ENCODE measurements at regions not wholly inside any gene's neighbourhood (a gene's known extent, or its start where the extent isn't known, plus 50 kb on each side); places are given as distances from the start of the nearest gene placed in this dataset.

DNA sequence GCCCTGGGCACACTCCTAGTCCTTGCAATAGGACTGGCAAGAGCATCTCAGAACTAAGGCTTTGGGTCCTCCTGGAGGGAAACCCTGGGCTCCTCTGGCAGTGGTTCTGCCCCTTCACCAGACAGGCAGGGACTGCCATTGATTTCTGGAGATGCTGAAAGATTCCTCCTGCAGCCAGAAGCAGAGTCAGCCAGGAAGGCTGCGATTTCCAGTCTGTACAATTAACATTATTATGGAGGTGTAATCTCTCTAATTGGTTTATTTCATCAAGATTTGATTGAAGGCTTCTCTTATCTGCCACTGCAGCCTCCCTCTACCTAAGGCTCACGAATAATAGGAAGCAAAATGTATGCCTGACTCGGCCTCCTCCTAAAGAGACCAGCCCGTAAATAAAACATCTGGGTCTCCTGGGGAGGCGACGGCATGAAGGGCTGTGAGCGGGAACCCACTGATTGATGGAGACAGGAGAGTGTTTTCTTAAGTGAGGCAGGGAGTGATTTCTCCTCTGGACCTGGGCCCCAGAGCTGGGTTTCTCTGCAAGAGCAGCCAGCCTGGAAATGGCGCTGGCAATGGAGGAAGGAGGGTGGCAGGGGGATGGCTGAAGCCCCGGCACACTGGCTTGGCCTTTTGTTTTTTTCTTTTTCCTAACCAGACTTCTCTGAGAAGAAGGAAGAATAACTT lies 689.6 kb downstream of the DHX35 start:
- Histone ChIP-seq H3K27me3 (ENCODE audit: insufficient read depth, low read length, poor library complexity, severe bottlenecking) (no peaks in the 10 kb centered on the region), H3K36me3 (ENCODE audit: insufficient read depth, low read length) (no peaks in the 10 kb centered on the region), H3K4me1 (ENCODE audit: insufficient read depth, low read length) (no peaks in the 10 kb centered on the region), H3K4me3 (ENCODE audit: low read length) (no peak overlapping the region), H3K27ac (ENCODE audit: low read depth, low read length) (no peak overlapping the region), H3K9me3 (ENCODE audit: low read length) (no peaks in the 10 kb centered on the region)
- POLR2A ChIA-PET, result no interaction called here
- H3K36me3 Mint-ChIP-seq, result peaks cover 0 to 4% (median 0%) of the 10 kb centered on the region in 3 donors
- CTCF ChIA-PET, result no interaction called here
- no peaks in the 10 kb centered on the region for H3K4me1 Mint-ChIP-seq
- H3K9me3 Mint-ChIP-seq, result peaks cover 0 to 3% (median 0%) of the 10 kb centered on the region in 5 donors
- no peak overlapping the region for H3K27ac Mint-ChIP-seq
- H3K27me3 Mint-ChIP-seq, result no peaks in the 10 kb centered on the region
- no peak overlapping the region for H3K4me3 Mint-ChIP-seq
- DNase-seq, result no peak

DNA sequence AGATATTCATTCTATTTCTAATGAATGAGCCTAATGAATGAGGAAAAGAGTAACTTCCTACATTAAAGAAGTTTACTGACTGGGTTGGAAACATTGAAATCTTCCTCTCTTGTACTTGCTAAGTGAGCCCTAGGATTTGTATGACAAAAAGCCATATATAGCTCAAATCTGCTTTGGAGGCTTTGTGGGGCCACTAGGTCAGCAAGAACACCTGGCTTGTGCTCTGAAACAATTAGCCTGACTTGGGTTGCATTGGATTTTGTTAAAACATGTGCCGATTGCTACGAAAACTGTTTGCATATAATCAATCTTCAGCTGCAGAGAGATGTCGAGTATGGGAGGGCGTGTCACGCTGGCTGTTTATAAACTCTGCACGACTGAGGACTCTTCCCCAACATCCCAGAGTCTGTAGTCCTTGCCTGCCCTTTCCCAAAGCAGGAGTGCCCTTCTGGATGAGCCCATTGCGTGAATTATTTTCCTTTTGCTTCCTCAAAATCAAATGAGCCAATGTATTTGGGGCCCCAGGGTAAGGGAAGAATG lies 684.8 kb downstream of the DHX35 start:
- POLR2A ChIA-PET, result no interaction called here
- Mint-ChIP-seq H3K27me3 (peaks cover 0 to 2% of the 10 kb centered on the region in 2 donors), H3K9me3 (peaks cover 0 to 3% (median 0%) of the 10 kb centered on the region in 5 donors), H3K4me1 (no peaks in the 10 kb centered on the region), H3K27ac (no peak overlapping the region), H3K36me3 (peaks cover 0 to 4% (median 0%) of the 10 kb centered on the region in 3 donors), H3K4me3 (no peak overlapping the region)
- DNase-seq, result no peak
- Histone ChIP-seq H3K27me3 (ENCODE audit: insufficient read depth, low read length, poor library complexity, severe bottlenecking) (no peaks in the 10 kb centered on the region), H3K36me3 (ENCODE audit: insufficient read depth, low read length) (no peaks in the 10 kb centered on the region), H3K4me1 (ENCODE audit: insufficient read depth, low read length) (no peaks in the 10 kb centered on the region), H3K4me3 (ENCODE audit: low read length) (no peak overlapping the region), H3K9me3 (ENCODE audit: low read length) (no peaks in the 10 kb centered on the region), H3K27ac (ENCODE audit: low read depth, low read length) (no peak overlapping the region)
- CTCF ChIA-PET, result no interaction called here

DNA sequence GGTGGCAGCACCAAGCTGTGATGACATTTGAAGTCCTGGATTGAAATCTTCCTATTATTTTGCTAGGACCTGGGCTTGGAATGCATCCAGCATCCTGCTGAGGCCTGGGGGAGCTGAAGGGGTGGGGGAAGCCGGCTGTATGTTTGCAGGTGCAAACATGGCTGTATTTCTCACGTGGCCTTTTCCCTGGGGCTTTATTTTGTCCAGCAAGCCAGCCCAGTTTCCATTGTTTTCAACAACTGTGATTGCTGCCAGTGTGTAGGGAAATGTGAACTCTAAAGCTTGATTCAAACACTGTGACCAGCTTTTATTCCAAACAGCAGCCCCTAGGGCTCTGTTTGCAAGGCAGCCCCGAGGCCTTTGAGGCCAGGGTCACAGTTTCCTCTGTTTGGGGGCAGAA lies 683.0 kb downstream of the DHX35 start:
- POLR2A ChIA-PET, result no interaction called here
- H3K27me3 Mint-ChIP-seq, result peaks cover 0 to 2% of the 10 kb centered on the region in 2 donors
- CTCF ChIA-PET, result no interaction called here
- H3K36me3 ChIP-seq (ENCODE audit: insufficient read depth, low read length), result no peaks in the 10 kb centered on the region
- H3K4me3 Mint-ChIP-seq, result no peak overlapping the region
- H3K27ac ChIP-seq (ENCODE audit: low read depth, low read length), result no peak overlapping the region
- H3K36me3 Mint-ChIP-seq, result no peaks in the 10 kb centered on the region
- H3K4me3 ChIP-seq (ENCODE audit: low read length), result no peak overlapping the region
- no peaks in the 10 kb centered on the region for H3K9me3 ChIP-seq (ENCODE audit: low read length)
- H3K9me3 Mint-ChIP-seq, result peaks cover 0 to 6% (median 0%) of the 10 kb centered on the region in 5 donors
- no peak overlapping the region for H3K27ac Mint-ChIP-seq
- H3K27me3 ChIP-seq (ENCODE audit: insufficient read depth, low read length, poor library complexity, severe bottlenecking), result no peaks in the 10 kb centered on the region
- DNase-seq, result no peak
- no peaks in the 10 kb centered on the region for H3K4me1 Mint-ChIP-seq
- no peaks in the 10 kb centered on the region for H3K4me1 ChIP-seq (ENCODE audit: insufficient read depth, low read length)

DNA sequence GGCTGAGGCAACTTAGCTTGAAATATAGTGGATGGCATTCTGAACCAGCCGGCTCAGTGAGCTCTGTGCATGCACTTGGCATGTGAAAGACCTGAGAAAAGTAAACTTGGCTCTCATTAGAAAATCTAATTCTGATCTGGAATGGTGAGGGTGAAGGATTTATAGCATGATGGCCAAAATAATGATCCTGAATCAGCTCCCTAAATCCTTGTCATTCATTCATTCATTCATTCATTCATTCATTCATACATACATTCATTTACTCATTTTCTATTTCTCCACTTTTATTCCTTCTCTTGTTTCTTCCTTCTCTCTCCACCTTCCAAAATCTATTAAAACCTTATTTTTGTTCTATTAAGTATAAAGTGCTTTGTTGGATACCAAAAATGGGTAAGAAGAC lies 681.1 kb downstream of the DHX35 start:
- no peak for DNase-seq
- Histone ChIP-seq H3K36me3 (ENCODE audit: insufficient read depth, low read length) (no peaks in the 10 kb centered on the region), H3K27me3 (ENCODE audit: insufficient read depth, low read length, poor library complexity, severe bottlenecking) (no peaks in the 10 kb centered on the region), H3K9me3 (ENCODE audit: low read length) (no peaks in the 10 kb centered on the region), H3K4me3 (ENCODE audit: low read length) (no peak overlapping the region), H3K4me1 (ENCODE audit: insufficient read depth, low read length) (no peaks in the 10 kb centered on the region), H3K27ac (ENCODE audit: low read depth, low read length) (no peak overlapping the region)
- no peak overlapping the region for H3K4me3 Mint-ChIP-seq
- H3K9me3 Mint-ChIP-seq, result peaks cover 0 to 11% (median 0%) of the 10 kb centered on the region in 5 donors
- no peak overlapping the region for H3K27ac Mint-ChIP-seq
- ChIA-PET CTCF (no interaction called here), POLR2A (no interaction called here)
- H3K27me3 Mint-ChIP-seq, result peaks cover 0 to 2% of the 10 kb centered on the region in 2 donors
- H3K4me1 Mint-ChIP-seq, result no peaks in the 10 kb centered on the region
- H3K36me3 Mint-ChIP-seq, result no peaks in the 10 kb centered on the region

DNA sequence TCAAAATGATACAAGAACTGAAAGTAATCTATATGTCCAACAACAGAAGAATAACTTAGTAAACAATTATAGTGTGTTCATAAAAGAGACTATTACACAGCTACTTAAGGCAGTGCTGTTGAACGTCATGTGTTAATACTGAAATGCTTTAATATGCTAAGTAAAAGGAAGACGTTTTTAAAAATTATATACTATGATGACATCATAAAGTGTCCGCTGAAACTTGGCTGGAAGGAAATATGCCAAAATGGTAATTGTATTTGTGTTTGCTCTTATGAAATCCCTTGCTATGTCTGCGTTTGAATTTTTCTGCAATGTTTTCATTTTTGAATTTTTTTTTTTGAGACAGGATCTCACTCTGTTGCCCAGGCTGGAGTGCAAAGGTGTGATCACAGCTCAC lies 679.3 kb downstream of the DHX35 start:
- ChIA-PET CTCF (no interaction called here), POLR2A (no interaction called here)
- Mint-ChIP-seq H3K27ac (no peak overlapping the region), H3K36me3 (no peaks in the 10 kb centered on the region), H3K4me3 (no peak overlapping the region), H3K27me3 (peaks cover 0 to 4% of the 10 kb centered on the region in 2 donors), H3K4me1 (no peaks in the 10 kb centered on the region), H3K9me3 (peaks cover 0 to 14% (median 0%) of the 10 kb centered on the region in 5 donors)
- no peak overlapping the region for H3K4me3 ChIP-seq (ENCODE audit: low read length)
- H3K4me1 ChIP-seq (ENCODE audit: insufficient read depth, low read length), result no peaks in the 10 kb centered on the region
- no peak overlapping the region for H3K27ac ChIP-seq (ENCODE audit: low read depth, low read length)
- DNase-seq, result no peak
- H3K27me3 ChIP-seq (ENCODE audit: insufficient read depth, low read length, poor library complexity, severe bottlenecking), result no peaks in the 10 kb centered on the region
- H3K9me3 ChIP-seq (ENCODE audit: low read length), result no peaks in the 10 kb centered on the region
- no peaks in the 10 kb centered on the region for H3K36me3 ChIP-seq (ENCODE audit: insufficient read depth, low read length)

DNA sequence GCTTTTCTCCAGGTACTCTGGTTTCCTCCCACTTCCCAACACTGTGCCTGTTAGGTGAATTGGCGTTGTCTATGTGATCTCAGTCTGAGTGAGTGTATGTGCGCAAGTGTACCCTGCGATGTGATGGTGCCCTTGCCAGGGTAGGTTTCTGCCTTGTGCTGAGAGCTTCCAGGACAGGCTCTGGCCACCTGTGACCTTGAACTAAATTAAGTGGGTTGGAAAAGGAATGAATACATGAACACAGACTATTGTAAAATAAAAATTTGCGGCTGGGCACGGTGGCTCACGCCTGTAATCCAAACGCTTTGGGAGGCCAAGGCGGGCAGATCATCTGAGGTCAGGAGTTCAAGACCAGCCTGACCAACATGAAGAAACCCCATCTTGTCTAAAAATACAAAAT lies 678.0 kb downstream of the DHX35 start:
- Mint-ChIP-seq H3K27me3 (peaks cover 0 to 4% of the 10 kb centered on the region in 2 donors), H3K27ac (no peak overlapping the region), H3K36me3 (no peaks in the 10 kb centered on the region), H3K9me3 (peaks cover 0 to 14% (median 0%) of the 10 kb centered on the region in 5 donors), H3K4me1 (no peaks in the 10 kb centered on the region), H3K4me3 (no peak overlapping the region)
- Histone ChIP-seq H3K36me3 (ENCODE audit: insufficient read depth, low read length) (no peaks in the 10 kb centered on the region), H3K4me3 (ENCODE audit: low read length) (no peak overlapping the region), H3K9me3 (ENCODE audit: low read length) (no peaks in the 10 kb centered on the region), H3K4me1 (ENCODE audit: insufficient read depth, low read length) (no peaks in the 10 kb centered on the region), H3K27me3 (ENCODE audit: insufficient read depth, low read length, poor library complexity, severe bottlenecking) (no peaks in the 10 kb centered on the region), H3K27ac (ENCODE audit: low read depth, low read length) (no peak overlapping the region)
- DNase-seq, result no peak
- POLR2A ChIA-PET, result no interaction called here
- CTCF ChIA-PET, result no interaction called here

DNA sequence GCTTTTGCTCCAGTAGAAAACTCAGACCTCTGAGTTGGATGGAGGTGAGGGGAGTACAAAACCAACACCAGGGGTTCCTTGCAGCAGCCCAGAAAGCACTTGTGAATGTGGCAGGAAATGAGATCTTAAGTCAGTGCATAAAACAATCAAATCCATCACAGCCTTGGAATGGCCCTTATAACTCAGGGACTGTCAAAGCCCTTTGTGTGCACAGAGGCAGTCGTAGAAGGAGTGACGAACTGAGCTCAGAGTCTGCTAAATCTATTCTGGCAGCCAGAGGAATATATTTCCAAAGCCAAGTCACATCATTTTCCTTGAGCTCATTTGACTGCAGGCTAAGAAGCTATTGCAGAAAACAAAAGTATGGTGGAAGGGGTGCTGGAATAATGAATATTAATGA lies 676.6 kb downstream of the DHX35 start:
- Mint-ChIP-seq H3K36me3 (no peaks in the 10 kb centered on the region), H3K4me1 (no peaks in the 10 kb centered on the region), H3K4me3 (no peak overlapping the region), H3K9me3 (peaks cover 0 to 14% (median 0%) of the 10 kb centered on the region in 5 donors), H3K27ac (no peak overlapping the region), H3K27me3 (peaks cover 0 to 2% of the 10 kb centered on the region in 2 donors)
- CTCF ChIA-PET, result no interaction called here
- Histone ChIP-seq H3K36me3 (ENCODE audit: insufficient read depth, low read length) (no peaks in the 10 kb centered on the region), H3K9me3 (ENCODE audit: low read length) (no peaks in the 10 kb centered on the region), H3K4me3 (ENCODE audit: low read length) (no peak overlapping the region), H3K4me1 (ENCODE audit: insufficient read depth, low read length) (no peaks in the 10 kb centered on the region), H3K27ac (ENCODE audit: low read depth, low read length) (no peak overlapping the region), H3K27me3 (ENCODE audit: insufficient read depth, low read length, poor library complexity, severe bottlenecking) (no peaks in the 10 kb centered on the region)
- no peak for DNase-seq
- POLR2A ChIA-PET, result no interaction called here

DNA sequence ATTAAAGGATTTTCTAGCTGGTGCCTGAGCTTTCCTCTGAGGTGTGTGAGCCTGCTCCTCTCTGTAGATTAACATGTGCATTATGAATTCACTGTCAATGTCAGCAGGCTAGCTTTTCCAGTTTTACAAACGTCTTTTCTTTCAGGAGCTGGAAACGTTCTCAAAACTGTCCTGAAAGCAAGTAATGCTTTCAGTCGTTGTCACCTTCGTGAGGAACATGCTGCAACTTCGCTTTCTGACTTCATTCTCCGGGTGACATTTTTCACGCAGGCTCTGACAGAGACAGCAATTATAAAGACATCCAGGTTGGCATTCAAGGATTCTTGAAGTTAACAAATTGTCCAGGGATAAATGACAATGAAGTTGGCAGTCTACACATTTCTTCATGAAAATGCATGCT lies 671.5 kb downstream of the DHX35 start:
- no peak overlapping the region for H3K4me3 Mint-ChIP-seq
- ChIA-PET POLR2A (no interaction called here), CTCF (interaction anchor here (1.0 kb wide), 1 partner anchor 13 kb away, joined by 3 read pairs; no protein-coding TSS in a partner anchor)
- H3K27ac Mint-ChIP-seq, result no peak overlapping the region
- no peaks in the 10 kb centered on the region for H3K4me1 Mint-ChIP-seq
- H3K9me3 ChIP-seq (ENCODE audit: low read length), result no peaks in the 10 kb centered on the region
- peaks cover 0 to 2% of the 10 kb centered on the region in 2 donors for H3K27me3 Mint-ChIP-seq
- no peaks in the 10 kb centered on the region for H3K27me3 ChIP-seq (ENCODE audit: insufficient read depth, low read length, poor library complexity, severe bottlenecking)
- no peaks in the 10 kb centered on the region for H3K4me1 ChIP-seq (ENCODE audit: insufficient read depth, low read length)
- H3K27ac ChIP-seq (ENCODE audit: low read depth, low read length), result no peak overlapping the region
- H3K36me3 ChIP-seq (ENCODE audit: insufficient read depth, low read length), result no peaks in the 10 kb centered on the region
- peaks cover 0 to 5% (median 0%) of the 10 kb centered on the region in 5 donors for H3K9me3 Mint-ChIP-seq
- DNase-seq, result no peak
- H3K4me3 ChIP-seq (ENCODE audit: low read length), result no peak overlapping the region
- no peaks in the 10 kb centered on the region for H3K36me3 Mint-ChIP-seq
